Mucosa of descending colon (tissue), 3 donors: ENCODE measurements at regions not wholly inside any gene's neighbourhood (a gene's known extent, or its start where the extent isn't known, plus 50 kb on each side); places are given as distances from the start of the nearest gene placed in this dataset.
"Not testable (repeated sequence)": the region's sequence is repeated elsewhere in the genome, so short reads cannot be mapped to it uniquely, and the experiment has no call there.

Source experiments
- ATAC-seq: fragments of 200-7000 bp; cut with Tn5 transposase; one replicate; pipeline ENCODE4 v1.9.1; 2020; ENCODE audit warnings: mild to moderate bottlenecking, moderate library complexity
- DNase-seq, 3 donors: peaks; one replicate each; pipeline ENCODE4 v3.0.0-alpha.2; 2020
- H3K36me3 ChIP-seq: fragments of 200-600 bp; one replicate; pipeline ENCODE4 v1.8.0; 2021; ENCODE audit warnings: low read depth, mild to moderate bottlenecking
- H3K4me1 ChIP-seq: fragments of 200-600 bp; one replicate; pipeline ENCODE4 v1.8.0; 2021; ENCODE audit warnings: low read depth, mild to moderate bottlenecking
- H3K4me3 ChIP-seq: fragments of 200-600 bp; one replicate; pipeline ENCODE4 v1.8.0; 2021; ENCODE audit warnings: mild to moderate bottlenecking
- H3K9me3 ChIP-seq: fragments of 200-600 bp; one replicate; pipeline ENCODE4 v1.8.0; 2021; ENCODE audit warnings: mild to moderate bottlenecking
- intact Hi-C, 2 donors: fragments of 100-400 bp; cut with DNase I in 1 of 2; cut with micrococcal nuclease in 1 of 2; formaldehyde crosslinking; loops; one replicate each; pipeline versions ENCODE4 v1.11.0 to v1.11.1; 2022; cut with DNase I, micrococcal nuclease
- TF ChIP-seq, protein P1 (sequence below): fragments of 200-600 bp; IDR thresholded peaks from one replicate; pipeline ENCODE4 v1.8.0; 2022; ENCODE audit warnings: antibody characterized with exemption, mild to moderate bottlenecking
- donor health status: DM: no; HTN: no; CAD: no; lungs with moderate emphysema.
- donor health status: DM: no; HTN: no; CAD: no.
- donor health status: DM: no; HTN: yes; CAD: no.

- Histone ChIP-seq H3K4me3 (no peak overlapping the region), H3K36me3 (no peaks in the 10 kb centered on the region), H3K9me3 (no peaks in the 10 kb centered on the region), H3K4me1 (no peaks in the 10 kb centered on the region)
- ATAC-seq = no peak
- intact Hi-C loops = no loop called here
- DNase-seq = no peak
- TF ChIP-seq, protein P1, sequence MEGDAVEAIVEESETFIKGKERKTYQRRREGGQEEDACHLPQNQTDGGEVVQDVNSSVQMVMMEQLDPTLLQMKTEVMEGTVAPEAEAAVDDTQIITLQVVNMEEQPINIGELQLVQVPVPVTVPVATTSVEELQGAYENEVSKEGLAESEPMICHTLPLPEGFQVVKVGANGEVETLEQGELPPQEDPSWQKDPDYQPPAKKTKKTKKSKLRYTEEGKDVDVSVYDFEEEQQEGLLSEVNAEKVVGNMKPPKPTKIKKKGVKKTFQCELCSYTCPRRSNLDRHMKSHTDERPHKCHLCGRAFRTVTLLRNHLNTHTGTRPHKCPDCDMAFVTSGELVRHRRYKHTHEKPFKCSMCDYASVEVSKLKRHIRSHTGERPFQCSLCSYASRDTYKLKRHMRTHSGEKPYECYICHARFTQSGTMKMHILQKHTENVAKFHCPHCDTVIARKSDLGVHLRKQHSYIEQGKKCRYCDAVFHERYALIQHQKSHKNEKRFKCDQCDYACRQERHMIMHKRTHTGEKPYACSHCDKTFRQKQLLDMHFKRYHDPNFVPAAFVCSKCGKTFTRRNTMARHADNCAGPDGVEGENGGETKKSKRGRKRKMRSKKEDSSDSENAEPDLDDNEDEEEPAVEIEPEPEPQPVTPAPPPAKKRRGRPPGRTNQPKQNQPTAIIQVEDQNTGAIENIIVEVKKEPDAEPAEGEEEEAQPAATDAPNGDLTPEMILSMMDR = no peak
Observed at GRCh38 chr4:79598214-79598613, 190.2 kb upstream of the GK2 start.

DNA sequence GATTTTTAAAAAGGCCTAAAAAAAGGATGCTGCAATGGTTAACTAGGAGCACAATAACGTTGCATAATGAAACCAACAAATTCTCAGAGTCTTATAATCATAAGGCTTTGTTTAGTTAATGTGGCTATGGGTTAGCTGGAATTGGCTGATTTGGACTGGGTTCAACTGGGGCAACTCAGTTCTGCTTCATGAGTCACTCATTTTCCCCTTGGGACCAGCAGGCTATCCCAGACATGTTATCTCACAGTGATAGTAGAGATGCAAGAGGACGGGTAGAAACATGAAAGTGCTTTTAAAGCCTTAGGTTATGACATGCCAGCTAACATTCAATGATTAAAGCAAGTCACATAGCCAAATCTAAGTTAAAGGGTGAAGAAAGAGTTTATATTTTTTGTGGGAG, 189.2 kb upstream of the GK2 start:
- Histone ChIP-seq H3K36me3 (no peaks in the 10 kb centered on the region), H3K4me3 (no peak overlapping the region), H3K9me3 (no peaks in the 10 kb centered on the region), H3K4me1 (no peaks in the 10 kb centered on the region)
- ATAC-seq (no peak), DNase-seq (no peak)
- intact Hi-C loops = no loop called here
- TF ChIP-seq, protein P1 = no peak

DNA sequence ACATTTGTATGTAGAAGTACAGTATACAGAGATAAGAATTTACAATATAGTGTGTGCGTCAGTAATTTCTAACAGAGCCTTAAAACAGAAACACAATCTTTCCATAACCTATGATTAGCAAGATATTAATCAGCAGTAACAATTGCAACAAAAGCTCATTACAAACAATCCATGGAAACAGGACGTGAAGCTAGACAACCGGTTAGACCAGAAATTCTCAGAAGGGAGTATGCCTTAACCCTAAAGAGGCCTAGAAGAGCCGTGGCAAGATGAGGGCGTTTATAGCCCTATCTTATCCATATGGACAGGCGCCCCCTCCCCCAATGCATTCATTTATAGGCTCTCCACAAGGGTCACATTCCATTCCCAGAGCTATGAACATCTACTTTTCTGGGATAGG, 184.2 kb upstream of the GK2 start:
- H3K9me3 ChIP-seq, ATAC-seq, H3K4me3 ChIP-seq, intact Hi-C loops, H3K4me1 ChIP-seq, H3K36me3 ChIP-seq, DNase-seq: not testable (repeated sequence)

DNA sequence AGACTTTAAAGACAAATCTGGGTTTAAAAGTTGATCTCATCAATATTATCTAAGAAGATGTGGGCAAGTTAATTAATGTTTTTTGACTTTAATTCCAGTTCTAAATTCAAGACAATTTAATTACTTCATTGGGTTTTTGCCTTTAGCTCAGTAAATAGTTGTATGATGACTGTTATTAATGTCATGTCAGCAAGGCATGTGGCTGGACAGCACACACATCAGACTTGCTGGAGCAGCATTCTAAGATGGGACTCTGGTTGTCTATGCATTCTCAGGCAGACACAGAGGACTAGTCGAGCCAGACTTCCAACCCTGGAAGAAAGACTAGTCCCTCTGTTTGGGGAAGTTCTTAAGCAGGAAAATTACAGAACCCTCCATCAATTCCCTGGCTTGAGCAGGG, 180.7 kb upstream of the GK2 start:
- ATAC-seq (no peak), DNase-seq (no peak)
- H3K9me3 ChIP-seq = no peaks in the 10 kb centered on the region
- TF ChIP-seq, protein P1 = no peak
- no peak overlapping the region for H3K4me3 ChIP-seq
- H3K4me1 ChIP-seq = no peaks in the 10 kb centered on the region
- intact Hi-C loops = no loop called here
- H3K36me3 ChIP-seq = no peaks in the 10 kb centered on the region

GRCh38 chr4:79587207-79587606, 179.2 kb upstream of the GK2 start:
- H3K4me3 ChIP-seq, DNase-seq, H3K4me1 ChIP-seq, ATAC-seq, H3K9me3 ChIP-seq, intact Hi-C loops, H3K36me3 ChIP-seq: not testable (repeated sequence)

DNA sequence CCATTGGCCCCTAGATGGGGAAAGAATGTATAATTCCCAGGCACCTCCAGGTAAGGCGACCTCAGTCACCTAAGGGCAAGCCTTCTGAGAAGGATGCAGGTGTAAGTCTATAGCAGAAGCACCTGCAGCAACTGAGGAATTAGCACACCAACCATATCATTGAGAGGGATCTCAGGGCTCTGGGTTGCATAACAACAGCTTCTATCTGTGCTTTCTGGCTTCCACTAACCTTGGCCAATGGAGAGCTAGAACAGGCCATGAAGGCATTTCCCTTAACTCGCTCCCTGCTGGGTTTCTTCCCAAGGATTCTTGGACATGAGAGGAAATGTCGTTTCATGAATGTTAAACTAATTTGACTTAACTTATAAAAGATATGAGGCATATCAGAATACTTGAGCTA, 177.8 kb upstream of the GK2 start:
- DNase-seq (no peak), ATAC-seq (no peak)
- Histone ChIP-seq H3K4me1 (no peaks in the 10 kb centered on the region), H3K9me3 (no peaks in the 10 kb centered on the region), H3K36me3 (no peaks in the 10 kb centered on the region), H3K4me3 (no peak overlapping the region)
- TF ChIP-seq, protein P1 = no peak
- intact Hi-C loops = no loop called here

- Histone ChIP-seq H3K4me3 (no peak overlapping the region), H3K36me3 (no peaks in the 10 kb centered on the region), H3K9me3 (no peaks in the 10 kb centered on the region), H3K4me1 (no peaks in the 10 kb centered on the region)
- intact Hi-C loops = no loop called here
- DNase-seq = no peak
- TF ChIP-seq, protein P1 = no peak
- no peak for ATAC-seq
Observed at GRCh38 chr4:79585330-79585729, 177.3 kb upstream of the GK2 start.
